MM.1S (cell line): ENCODE measurements at regions not wholly inside any gene's neighbourhood (a gene's known extent, or its start where the extent isn't known, plus 50 kb on each side); places are given as distances from the start of the nearest gene placed in this dataset.

Source experiments
- DNase-seq: peaks from one replicate; pipeline ENCODE4 v3.0.0-alpha.2; 2015
- H2AFZ ChIP-seq: fragments of 300-600 bp; sonication (generic); 2 replicates; pipeline ENCODE4 v1.6.0; 2016; ENCODE audit warnings: antibody characterized with exemption, low read length
- H3F3A ChIP-seq: fragments of 300-600 bp; sonication (generic); 2 replicates; pipeline ENCODE4 v1.6.1; 2016; ENCODE audit warnings: mild to moderate bottlenecking, antibody characterized with exemption, low read length, moderate library complexity, mixed read lengths; ENCODE audit not compliant: insufficient read depth
- H3K27ac ChIP-seq: fragments of 300-600 bp; sonication (generic); 2 replicates; pipeline ENCODE4 v1.5.1; 2016; ENCODE audit warnings: mild to moderate bottlenecking, low read length
- H3K27me3 ChIP-seq: fragments of 300-600 bp; sonication (generic); replicated peaks from 2 replicates; pipeline ENCODE4 v1.6.0; 2016; ENCODE audit warnings: low read length; ENCODE audit not compliant: insufficient read depth
- H3K36me3 ChIP-seq: fragments of 300-600 bp; sonication (generic); replicated peaks from 2 replicates; pipeline ENCODE4 v1.6.1; 2016; ENCODE audit warnings: mild to moderate bottlenecking, low read length, mixed read lengths; ENCODE audit not compliant: insufficient read depth
- H3K4me1 ChIP-seq: fragments of 300-600 bp; sonication (generic); 2 replicates; pipeline ENCODE4 v1.6.1; 2016; ENCODE audit warnings: low read length, mixed read lengths
- H3K4me2 ChIP-seq: fragments of 300-600 bp; sonication (generic); 2 replicates; pipeline ENCODE4 v1.6.0; 2016; ENCODE audit warnings: low read depth, low read length
- H3K4me3 ChIP-seq: fragments of 300-600 bp; sonication (generic); 2 replicates; pipeline ENCODE4 v1.5.1; 2016; ENCODE audit warnings: low read length, mixed read lengths
- H3K79me2 ChIP-seq: fragments of 300-600 bp; sonication (generic); 2 replicates; pipeline ENCODE4 v1.6.1; 2016; ENCODE audit warnings: mixed run types, low read length, mixed read lengths
- H3K9ac ChIP-seq: fragments of 300-600 bp; sonication (generic); 2 replicates; pipeline ENCODE4 v1.6.1; 2016; ENCODE audit warnings: low read length, mixed read lengths
- H3K9me2 ChIP-seq: fragments of 300-600 bp; sonication (generic); replicated peaks from 2 replicates; pipeline ENCODE4 v1.6.1; 2016; ENCODE audit warnings: mild to moderate bottlenecking, low read length, mixed read lengths; ENCODE audit not compliant: insufficient read depth
- H3K9me3 ChIP-seq: fragments of 300-600 bp; sonication (generic); replicated peaks from 2 replicates; pipeline ENCODE4 v1.6.1; 2016; ENCODE audit warnings: mild to moderate bottlenecking, low read length, mixed read lengths; ENCODE audit not compliant: insufficient read depth
- H4K20me1 ChIP-seq: fragments of 300-600 bp; sonication (generic); 2 replicates; pipeline ENCODE4 v1.6.1; 2016; ENCODE audit warnings: mild to moderate bottlenecking, low read length, moderate library complexity, mixed read lengths; ENCODE audit not compliant: insufficient read depth
- CTCF ChIP-seq: fragments of 300-600 bp; sonication (generic); IDR thresholded peaks from 2 replicates; pipeline ENCODE4 v1.5.1; 2016; ENCODE audit warnings: antibody characterized with exemption, low read length, mixed read lengths
- EZH2 ChIP-seq: fragments of 300-600 bp; sonication (generic); optimal IDR thresholded peaks from 2 replicates; pipeline ENCODE3; 2017; ENCODE audit warnings: low read depth, mild to moderate bottlenecking, antibody characterized with exemption, low read length, mixed read lengths
- EZH2phosphoT487 ChIP-seq: fragments of 300-600 bp; sonication (generic); IDR thresholded peaks from 2 replicates; pipeline ENCODE4 v1.6.1; 2018; ENCODE audit warnings: antibody characterized with exemption, low read length

DNA sequence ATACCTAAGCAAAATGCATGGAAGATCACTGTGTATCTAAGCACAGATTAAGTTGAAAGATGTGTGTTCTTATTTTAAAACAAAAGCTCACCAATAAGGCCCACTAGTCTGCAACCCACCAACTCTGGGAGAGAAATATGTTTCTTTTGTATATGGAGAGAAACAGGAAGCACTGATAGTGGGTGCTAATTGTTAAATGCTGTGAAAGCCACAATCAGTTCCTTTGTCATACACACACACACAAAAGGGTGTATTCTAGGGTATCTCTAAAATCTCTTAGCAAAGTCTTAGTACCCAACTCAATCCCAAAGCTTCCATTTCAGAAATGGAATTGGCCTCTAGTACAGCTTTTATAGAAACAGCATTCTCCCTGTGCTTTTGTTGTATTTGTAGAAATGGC lies 272.7 kb upstream of the FLRT2 start:
- no peak overlapping the region for H3K4me3 ChIP-seq
- H3F3A ChIP-seq: no peaks in the 10 kb centered on the region
- TF ChIP-seq EZH2: no peak
- no peak for TF ChIP-seq EZH2phosphoT487
- TF ChIP-seq CTCF: no peak
- no peaks in the 10 kb centered on the region for H3K9me2 ChIP-seq
- no peak overlapping the region for H3K4me2 ChIP-seq
- H3K27me3 ChIP-seq: no peaks in the 10 kb centered on the region
- no peak overlapping the region for H2AFZ ChIP-seq
- H3K9ac ChIP-seq: no peak overlapping the region
- no peak for DNase-seq
- H3K9me3 ChIP-seq: no peaks in the 10 kb centered on the region
- H4K20me1 ChIP-seq: no peaks in the 10 kb centered on the region
- H3K27ac ChIP-seq: no peak overlapping the region
- H3K36me3 ChIP-seq: no peaks in the 10 kb centered on the region
- H3K4me1 ChIP-seq: no peaks in the 10 kb centered on the region
- no peaks in the 10 kb centered on the region for H3K79me2 ChIP-seq

DNA sequence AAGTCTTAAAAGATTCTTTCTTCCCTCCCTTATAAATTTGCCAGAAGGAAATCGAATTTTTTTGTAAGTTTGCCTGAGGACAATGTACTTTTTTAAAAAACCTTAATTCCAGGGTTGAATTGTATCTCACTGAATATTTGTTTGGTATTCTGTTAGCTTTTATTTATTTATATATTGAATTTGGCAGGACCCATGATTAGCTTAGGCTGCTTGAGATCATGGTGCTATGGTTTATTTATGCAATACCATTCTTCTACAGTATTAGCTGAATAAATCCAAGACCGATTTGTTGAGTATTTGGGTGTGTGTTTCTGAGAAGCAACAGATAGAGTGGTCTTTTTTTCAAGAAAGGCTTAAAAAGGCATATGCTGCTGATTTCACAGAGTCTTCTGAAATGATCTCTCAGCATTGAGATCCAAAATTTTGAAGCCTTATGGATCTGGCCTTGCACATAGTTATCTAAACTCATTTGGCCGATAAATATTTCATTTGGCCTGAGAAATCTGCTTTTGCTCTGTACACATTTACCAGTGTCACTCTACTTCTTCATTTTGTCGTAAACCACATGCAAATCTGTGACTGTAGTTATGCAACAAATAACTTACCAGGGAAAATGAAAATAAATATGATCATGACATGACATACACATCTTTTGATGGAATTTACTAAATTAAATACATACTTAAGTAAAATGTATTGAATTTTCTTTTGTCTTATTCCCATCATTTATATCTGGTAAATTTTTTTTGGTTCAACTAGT lies 265.8 kb upstream of the FLRT2 start:
- Histone ChIP-seq H3K4me3 (no peak overlapping the region), H3K27ac (no peak overlapping the region), H3K4me1 (no peaks in the 10 kb centered on the region), H2AFZ (no peak overlapping the region), H3K9me3 (no peaks in the 10 kb centered on the region), H3F3A (no peaks in the 10 kb centered on the region), H3K9me2 (no peaks in the 10 kb centered on the region), H3K9ac (no peak overlapping the region), H3K36me3 (no peaks in the 10 kb centered on the region), H3K79me2 (no peaks in the 10 kb centered on the region), H3K4me2 (no peak overlapping the region), H4K20me1 (no peaks in the 10 kb centered on the region), H3K27me3 (no peaks in the 10 kb centered on the region)
- DNase-seq: no peak
- no peak for TF ChIP-seq EZH2
- no peak for TF ChIP-seq EZH2phosphoT487
- no peak for TF ChIP-seq CTCF

GRCh38 chr14:85273099-85273677 lies 256.8 kb upstream of the FLRT2 start:
- no peak overlapping the region for H3K9ac ChIP-seq
- H3K27me3 ChIP-seq: no peaks in the 10 kb centered on the region
- no peak for DNase-seq
- H3F3A ChIP-seq: no peaks in the 10 kb centered on the region
- H4K20me1 ChIP-seq: no peaks in the 10 kb centered on the region
- no peak overlapping the region for H3K4me2 ChIP-seq
- TF ChIP-seq CTCF: no peak
- TF ChIP-seq EZH2phosphoT487: no peak
- no peak for TF ChIP-seq EZH2
- H3K4me3 ChIP-seq: no peak overlapping the region
- H2AFZ ChIP-seq: no peak overlapping the region
- H3K27ac ChIP-seq: no peak overlapping the region
- no peaks in the 10 kb centered on the region for H3K9me2 ChIP-seq
- H3K36me3 ChIP-seq: no peaks in the 10 kb centered on the region
- no peaks in the 10 kb centered on the region for H3K4me1 ChIP-seq
- H3K9me3 ChIP-seq: no peaks in the 10 kb centered on the region
- H3K79me2 ChIP-seq: no peaks in the 10 kb centered on the region
